Colonic mucosa (tissue), 4 donors: ENCODE measurements at regions not wholly inside any gene's neighbourhood (a gene's known extent, or its start where the extent isn't known, plus 50 kb on each side); places are given as distances from the start of the nearest gene placed in this dataset.
"Not testable (repeated sequence)": the region's sequence is repeated elsewhere in the genome, so short reads cannot be mapped to it uniquely, and the experiment has no call there.

Source experiments
- DNase-seq: peaks from one replicate; pipeline ENCODE4 v3.0.0-alpha.2; 2020
- H3K27ac ChIP-seq: fragments of 200-600 bp; one replicate; pipeline ENCODE4 v1.8.0; 2021
- H3K27me3 ChIP-seq: fragments of 200-600 bp; one replicate; pipeline ENCODE4 v1.8.0; 2021
- H3K36me3 ChIP-seq: fragments of 200-600 bp; one replicate; pipeline ENCODE4 v1.8.0; 2021
- H3K4me1 ChIP-seq: fragments of 200-600 bp; one replicate; pipeline ENCODE4 v1.8.0; 2021; ENCODE audit warnings: mild to moderate bottlenecking
- H3K4me3 ChIP-seq: fragments of 200-600 bp; one replicate; pipeline ENCODE4 v1.8.0; 2021
- H3K9ac ChIP-seq, 2 donors: one replicate each; pipeline ENCODE4 v1.7.0; 2013; ENCODE audit warnings: control low read depth in 2 of 2, low read depth in 2 of 2, low read length in 2 of 2
- H3K9me3 ChIP-seq: fragments of 200-600 bp; one replicate; pipeline ENCODE4 v1.8.0; 2021
- CTCF ChIP-seq: fragments of 200-600 bp; IDR thresholded peaks from one replicate; pipeline ENCODE4 v1.8.0; 2022; ENCODE audit warnings: antibody characterized with exemption, mild to moderate bottlenecking
- intact Hi-C: fragments of 100-400 bp; cut with DNase I; formaldehyde crosslinking; loops from one replicate; pipeline ENCODE4 v1.14.1; 2022
- donor health status: healthy.
- donor health status: DM: no; HTN: no; CAD: no.
- donor health status: DM: no; HTN: no; CAD: no.

GRCh38 chr7:84921154-84921553, 265.7 kb downstream of the SEMA3D start:
- Histone ChIP-seq H3K9ac (no peak overlapping the region), H3K9me3 (no peaks in the 10 kb centered on the region), H3K4me3 (no peak overlapping the region), H3K4me1 (no peaks in the 10 kb centered on the region), H3K27ac (no peak overlapping the region), H3K36me3 (no peaks in the 10 kb centered on the region), H3K27me3 (no peaks in the 10 kb centered on the region)
- intact Hi-C loops: no loop called here
- TF ChIP-seq CTCF: no peak
- DNase-seq: no peak

- H3K9me3 ChIP-seq, H3K4me1 ChIP-seq, intact Hi-C loops, DNase-seq, H3K27me3 ChIP-seq, H3K36me3 ChIP-seq, H3K27ac ChIP-seq, H3K4me3 ChIP-seq, H3K9ac ChIP-seq: not testable (repeated sequence)
Observed at GRCh38 chr7:84916973-84917372, 269.9 kb downstream of the SEMA3D start.

GRCh38 chr7:84916161-84916560, 270.7 kb downstream of the SEMA3D start:
- H3K27ac ChIP-seq: no peak overlapping the region
- H3K36me3 ChIP-seq: no peaks in the 10 kb centered on the region
- no peaks in the 10 kb centered on the region for H3K4me1 ChIP-seq
- TF ChIP-seq CTCF: no peak
- no peak overlapping the region for H3K9ac ChIP-seq
- intact Hi-C loops: no loop called here
- H3K9me3 ChIP-seq: no peaks in the 10 kb centered on the region
- no peak for DNase-seq
- no peak overlapping the region for H3K4me3 ChIP-seq
- no peaks in the 10 kb centered on the region for H3K27me3 ChIP-seq

GRCh38 chr7:84914598-84914997, 272.3 kb downstream of the SEMA3D start:
- no peak for TF ChIP-seq CTCF
- Histone ChIP-seq H3K36me3 (no peaks in the 10 kb centered on the region), H3K4me1 (no peaks in the 10 kb centered on the region), H3K4me3 (no peak overlapping the region), H3K27ac (no peak overlapping the region), H3K9ac (no peak overlapping the region), H3K27me3 (no peaks in the 10 kb centered on the region), H3K9me3 (no peaks in the 10 kb centered on the region)
- intact Hi-C loops: no loop called here
- no peak for DNase-seq

- Histone ChIP-seq H3K9me3 (no peaks in the 10 kb centered on the region), H3K4me3 (no peak overlapping the region), H3K27me3 (no peaks in the 10 kb centered on the region), H3K4me1 (no peaks in the 10 kb centered on the region), H3K9ac (no peak overlapping the region), H3K27ac (no peak overlapping the region), H3K36me3 (no peaks in the 10 kb centered on the region)
- TF ChIP-seq CTCF: no peak
- intact Hi-C loops: no loop called here
- DNase-seq: no peak
Observed at GRCh38 chr7:84913731-84914130, 273.1 kb downstream of the SEMA3D start.

GRCh38 chr7:84912993-84913635, 273.7 kb downstream of the SEMA3D start:
- Histone ChIP-seq H3K4me1 (no peaks in the 10 kb centered on the region), H3K36me3 (no peaks in the 10 kb centered on the region), H3K27me3 (no peaks in the 10 kb centered on the region), H3K4me3 (no peak overlapping the region), H3K9ac (no peak overlapping the region), H3K9me3 (no peaks in the 10 kb centered on the region), H3K27ac (no peak overlapping the region)
- DNase-seq: no peak
- intact Hi-C loops: no loop called here
- no peak for TF ChIP-seq CTCF
